NCI-H146 treated with DMSO at 0.1 percent for 48 hours (cell line): ENCODE measurements at regions not wholly inside any gene's neighbourhood (a gene's known extent, or its start where the extent isn't known, plus 50 kb on each side); places are given as distances from the start of the nearest gene placed in this dataset.

Experiments used
- DNase-seq: peaks from one replicate; lab custom pipeline; 2025; ENCODE audit not compliant: unreplicated experiment; lab: John Stamatoyannopoulos, UW

- no peak for DNase-seq
Measured at GRCh38 chr21:15233611-15234010, 168.8 kb upstream of the NRIP1 start.

GRCh38 chr21:15236111-15236510, 171.3 kb upstream of the NRIP1 start:
- DNase-seq = no peak

DNA sequence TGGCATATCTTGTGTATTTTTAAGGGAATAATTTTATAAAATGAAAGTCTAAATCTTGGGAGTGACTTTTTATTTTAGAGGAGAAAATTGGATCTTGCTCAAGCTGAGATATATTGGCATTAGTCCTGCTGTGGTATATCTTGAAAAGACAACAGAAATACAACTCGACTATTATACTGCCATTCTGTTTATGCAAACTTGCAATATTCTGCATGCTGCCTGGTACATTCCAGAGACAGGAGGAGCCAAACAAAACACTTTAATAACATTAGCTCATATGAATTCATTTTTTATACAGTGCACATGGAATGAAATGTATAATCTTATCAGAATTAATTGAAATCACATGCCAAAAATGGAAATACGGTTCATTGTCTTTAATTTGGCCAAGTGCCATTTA, 176.0 kb upstream of the NRIP1 start:
- DNase-seq = no peak

- DNase-seq = no peak
Measured at GRCh38 chr21:15241997-15242736, 177.4 kb upstream of the NRIP1 start.

- no peak for DNase-seq
Measured at GRCh38 chr21:15242906-15243305, 178.1 kb upstream of the NRIP1 start.

- no peak for DNase-seq
Measured at GRCh38 chr21:15243406-15243805, 178.6 kb upstream of the NRIP1 start.

GRCh38 chr21:15247613-15248012, 182.8 kb upstream of the NRIP1 start:
- DNase-seq = no peak

DNA sequence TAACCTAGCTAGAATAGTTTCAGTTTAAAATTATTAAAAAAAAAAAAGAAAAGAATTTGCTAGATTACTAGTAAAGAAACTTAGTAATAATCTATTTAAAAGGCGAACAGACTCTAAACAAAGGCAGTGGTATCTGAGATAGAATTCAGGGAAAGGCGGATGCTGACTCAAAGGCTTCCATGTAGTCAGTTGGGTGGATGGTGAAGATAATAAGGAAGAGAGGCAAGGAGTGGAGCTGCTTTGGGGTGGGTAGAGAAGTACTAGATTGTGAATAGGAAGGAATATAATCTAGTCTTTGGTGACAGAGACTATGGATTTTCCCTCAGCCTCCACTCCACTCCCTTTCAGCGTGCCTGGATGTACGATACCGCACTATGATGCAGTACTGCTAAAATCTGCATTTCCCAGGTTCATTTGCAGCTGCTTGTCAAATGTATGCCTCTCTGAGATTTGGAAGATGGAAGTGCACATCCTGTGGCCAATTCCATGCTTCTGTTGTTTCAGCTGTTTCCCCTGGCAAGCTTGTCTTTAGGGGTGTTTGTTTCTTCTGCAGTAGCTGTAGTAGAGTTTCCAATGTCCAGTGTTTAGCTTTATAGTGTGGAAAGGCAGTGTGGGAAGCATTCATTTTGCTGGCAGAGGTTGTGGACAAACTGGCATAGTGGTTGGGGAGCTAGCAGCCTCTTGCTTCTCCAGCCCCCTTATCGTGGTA, 184.6 kb upstream of the NRIP1 start:
- no peak for DNase-seq

GRCh38 chr21:15250384-15250783, 185.6 kb upstream of the NRIP1 start:
- DNase-seq = no peak

DNA sequence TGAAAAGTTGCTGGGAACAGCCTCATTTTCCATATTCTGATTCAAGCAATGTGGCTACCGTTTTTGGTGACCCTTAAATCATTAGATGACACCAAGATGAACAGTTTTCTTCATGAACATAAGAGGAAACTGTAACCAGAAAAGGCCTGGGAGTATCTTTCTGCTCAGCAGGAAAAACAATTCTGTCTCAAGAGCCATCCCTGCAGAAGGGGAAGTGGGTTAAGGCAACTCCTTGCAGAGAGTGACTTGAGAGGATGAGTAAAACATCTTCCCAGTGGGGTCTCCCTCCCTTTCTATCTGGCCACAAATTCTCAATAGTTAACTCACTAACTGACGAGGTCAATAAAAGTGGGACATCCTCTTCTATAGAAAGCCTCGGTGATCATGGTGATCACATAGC, 187.6 kb upstream of the NRIP1 start:
- DNase-seq = no peak

DNA sequence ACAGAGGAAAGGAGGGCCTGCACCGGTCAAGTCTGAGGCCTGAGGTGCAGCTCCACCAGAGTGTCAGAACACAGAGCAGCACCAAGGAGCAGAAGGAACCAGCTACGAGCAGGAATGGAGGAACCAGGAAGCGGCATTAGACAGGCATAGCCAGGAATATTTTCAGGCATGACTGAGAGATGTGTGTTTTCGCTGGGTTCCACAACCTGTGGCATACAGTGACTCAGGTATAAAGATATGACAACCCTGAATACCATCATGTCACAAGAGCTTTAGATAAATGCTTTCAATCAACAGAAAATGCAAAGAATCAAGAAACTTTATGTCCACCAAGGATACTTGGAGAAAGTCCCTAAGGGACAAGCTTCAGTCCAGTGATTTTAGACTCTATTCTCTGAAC, 189.3 kb upstream of the NRIP1 start:
- DNase-seq = no peak

DNA sequence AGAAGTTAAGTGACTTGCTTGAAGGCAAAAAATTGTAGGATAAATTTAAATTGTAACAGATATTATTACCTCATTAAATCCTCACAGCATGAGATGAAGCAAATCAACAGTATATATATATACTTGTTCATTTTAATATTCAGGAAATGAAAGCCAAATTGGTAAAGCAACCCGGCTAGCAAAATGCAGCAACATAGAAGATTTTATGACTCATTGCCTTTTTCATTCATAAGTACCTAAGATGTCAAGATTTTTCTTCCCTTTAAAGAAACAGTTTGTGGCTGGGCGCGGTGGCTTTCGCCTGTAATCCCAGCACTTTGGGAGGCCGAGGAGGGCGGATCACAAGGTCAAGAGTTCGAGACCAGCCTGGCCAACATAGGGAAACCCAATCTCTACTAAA, 190.5 kb upstream of the NRIP1 start:
- DNase-seq = no peak

GRCh38 chr21:15255763-15256162, 191.0 kb upstream of the NRIP1 start:
- DNase-seq = no peak

DNA sequence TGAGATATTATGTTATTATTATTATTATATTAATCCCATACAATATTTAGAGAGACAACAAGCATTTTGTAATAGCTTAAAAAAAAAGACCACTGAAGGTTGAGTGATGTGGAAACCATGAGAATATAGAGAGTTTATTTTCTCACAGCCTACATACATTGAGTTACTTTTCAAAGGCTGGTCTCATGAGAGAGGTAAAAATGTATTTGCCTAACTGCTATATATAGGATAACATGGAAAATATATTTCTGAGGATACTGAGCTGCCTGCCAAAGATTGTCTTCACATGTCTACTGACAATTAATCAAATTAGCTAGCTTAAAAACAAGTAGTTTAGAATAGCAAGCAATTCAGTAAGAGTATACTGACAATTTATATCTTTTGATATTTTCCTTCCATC, 192.2 kb upstream of the NRIP1 start:
- DNase-seq = no peak

- no peak for DNase-seq
Measured at GRCh38 chr21:15257646-15258045, 192.8 kb upstream of the NRIP1 start.

DNA sequence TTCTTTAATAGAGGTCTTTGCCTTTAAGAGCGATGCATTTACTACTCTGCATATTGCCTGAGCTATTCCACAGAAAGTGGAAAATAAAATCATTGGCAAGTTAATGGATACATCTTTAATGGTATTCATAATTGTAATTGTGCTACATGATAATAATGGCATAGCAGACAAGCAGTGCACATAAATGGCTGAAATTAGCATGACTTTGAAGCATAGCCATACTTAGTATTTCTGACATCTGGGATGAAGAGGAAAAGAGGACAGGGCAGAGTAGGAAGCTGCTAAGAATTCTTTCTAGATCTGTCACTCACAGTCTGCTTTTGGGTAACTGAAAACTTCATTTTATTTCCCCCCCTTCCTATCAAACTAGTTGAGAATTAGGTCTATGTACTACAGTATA, 195.0 kb upstream of the NRIP1 start:
- no peak for DNase-seq

- DNase-seq = no peak
Measured at GRCh38 chr21:15260604-15261003, 195.8 kb upstream of the NRIP1 start.

GRCh38 chr21:15264084-15264665, 199.4 kb upstream of the NRIP1 start:
- no peak for DNase-seq

- no peak for DNase-seq
Measured at GRCh38 chr21:15272171-15272570, 207.4 kb upstream of the NRIP1 start.

DNA sequence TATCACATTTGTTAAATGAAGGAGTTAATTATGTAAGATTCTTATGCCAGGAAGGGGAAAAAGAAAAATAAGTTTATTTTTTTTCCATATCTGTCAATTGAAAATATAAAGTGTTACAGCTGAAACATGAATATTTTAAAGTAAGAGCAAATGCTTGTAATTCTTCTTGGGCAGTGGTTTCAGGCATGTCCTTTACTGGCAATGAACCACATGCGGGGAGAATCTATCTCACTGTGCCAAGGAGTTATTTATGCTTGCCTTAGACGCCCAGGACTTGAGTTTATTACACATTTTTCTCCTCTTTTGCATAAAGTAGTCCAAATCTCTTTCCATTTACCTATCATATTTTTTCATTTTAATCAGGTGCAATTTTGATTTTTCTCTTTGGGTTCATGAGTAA, 207.8 kb upstream of the NRIP1 start:
- no peak for DNase-seq

- no peak for DNase-seq
Measured at GRCh38 chr21:15273244-15273643, 208.4 kb upstream of the NRIP1 start.

DNA sequence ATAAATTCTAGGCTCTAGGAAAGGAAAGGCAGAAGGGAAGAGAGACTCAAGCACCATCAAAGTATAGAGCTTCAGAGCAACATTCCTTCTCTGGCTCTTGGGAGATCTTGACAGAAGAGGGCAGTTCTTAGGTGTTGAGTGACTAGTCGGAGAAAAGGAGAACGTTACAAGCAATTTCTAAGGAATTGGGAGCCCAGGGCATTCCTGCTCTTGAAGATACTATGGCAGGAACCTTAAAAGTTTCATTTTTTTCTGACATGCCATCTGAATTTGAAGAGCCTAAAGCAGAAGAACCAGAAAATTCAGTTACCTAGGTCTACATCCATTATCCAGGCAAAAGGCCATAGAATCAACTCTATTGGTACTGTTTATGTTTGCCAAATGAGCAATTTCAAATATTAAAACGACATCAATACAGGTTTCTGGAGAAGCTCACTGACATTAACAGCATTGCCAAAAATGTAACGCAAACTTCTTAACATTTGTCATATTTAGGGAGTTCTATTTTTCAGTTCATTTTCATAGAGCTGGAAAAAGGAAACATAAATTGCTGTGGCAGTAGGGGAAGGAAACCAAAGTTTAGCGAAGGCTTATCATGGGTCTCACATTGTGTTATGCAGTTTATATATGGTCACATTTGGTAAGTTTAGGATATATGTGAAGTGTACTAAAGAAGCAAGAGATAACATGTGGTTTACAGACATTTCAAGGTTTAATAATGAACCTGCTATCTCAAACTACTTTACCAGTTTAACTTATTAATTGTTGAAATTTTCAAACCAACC, 210.1 kb upstream of the NRIP1 start:
- DNase-seq = no peak
